K562 (cell line): ENCODE measurements at regions not wholly inside any gene's neighbourhood (a gene's known extent, or its start where the extent isn't known, plus 50 kb on each side); places are given as distances from the start of the nearest gene placed in this dataset.

ENCODE experiments used
- ARID4B ChIP-seq: sonication (generic); formaldehyde crosslinking; IDR thresholded peaks from 2 replicates; pipeline ENCODE4 v1.8.0; 2022; ENCODE audit warnings: mild to moderate bottlenecking, missing genetic modification reagents
- BRD4 ChIP-seq: fragments of 200-600 bp; sonication (generic); IDR thresholded peaks from 2 replicates; pipeline ENCODE4 v1.6.1; 2017; ENCODE audit warnings: inconsistent platforms
- GATA2 ChIP-seq: sonication (generic); formaldehyde crosslinking; IDR thresholded peaks from 2 replicates; pipeline ENCODE4 v1.4.0; 2020; ENCODE audit warnings: mild to moderate bottlenecking, missing genetic modification reagents
- KAT7 ChIP-seq: sonication (generic); formaldehyde crosslinking; IDR thresholded peaks from 2 replicates; pipeline ENCODE4 v1.8.0; 2022; ENCODE audit warnings: missing genetic modification reagents, mild to moderate bottlenecking, borderline replicate concordance
- MYC ChIP-seq, 2 experiments: fragments of 250-450 bp in 1 of 2; sonication (Bioruptor Pico) in 1 of 2; IDR thresholded peaks; 2 replicates each; pipeline versions ENCODE4 v1.5.1 to v1.6.1; 2012 to 2021; ENCODE audit warnings: low read depth in 2 of 2, borderline replicate concordance in 1 of 2, improper control_type of control experiment in 1 of 2, low read length in 1 of 2, mild to moderate bottlenecking in 1 of 2, moderate library complexity in 1 of 2
- POLR2A ChIP-seq: fragments of 450-650 bp; conservative IDR thresholded peaks from 2 replicates; pipeline ENCODE4 v1.6.1; 2016
- POLR2AphosphoS5 ChIP-seq: IDR thresholded peaks from 2 replicates; pipeline ENCODE4 v1.6.1; 2011; ENCODE audit warnings: mild to moderate bottlenecking, low read depth, low read length, moderate library complexity; ENCODE audit not compliant: control insufficient read depth, insufficient read depth
- RAD21 ChIP-seq, 2 experiments: fragments of 250-450 bp in 1 of 2; fragments of 450-650 bp in 1 of 2; sonication (Bioruptor Pico) in 1 of 2; formaldehyde crosslinking in 1 of 2; IDR thresholded peaks in 1 of 2; conservative IDR thresholded peaks in 1 of 2; 2 replicates each; pipeline versions ENCODE4 v1.4.0 to v1.8.0; 2020 to 2022; ENCODE audit warnings: mild to moderate bottlenecking in 2 of 2, moderate library complexity in 1 of 2
- USF1 ChIP-seq: sonication (generic); formaldehyde crosslinking; IDR thresholded peaks from 2 replicates; pipeline ENCODE4 v1.9.0; 2022; ENCODE audit warnings: mild to moderate bottlenecking, missing genetic modification reagents
- ZNF384 ChIP-seq: IDR thresholded peaks from 2 replicates; pipeline ENCODE4 v1.6.1; 2012; ENCODE audit warnings: low read depth, low read length, improper control_type of control experiment
- ZNF764 ChIP-seq: fragments of 250-450 bp; sonication (Bioruptor Pico); IDR thresholded peaks from 2 replicates; pipeline ENCODE4 v1.4.0; 2020; ENCODE audit warnings: low read depth, mild to moderate bottlenecking, moderate library complexity

- TF ChIP-seq POLR2A: no peak
- TF ChIP-seq POLR2AphosphoS5: no peak
- no peak for TF ChIP-seq ZNF764
- TF ChIP-seq ARID4B: no peak
- no peak for TF ChIP-seq GATA2
- TF ChIP-seq ZNF384: no peak
- TF ChIP-seq KAT7: no peak
- no peak for TF ChIP-seq MYC (IDR thresholded peaks at IDR 0.05; ENCODE audit: low read depth, low read length)
- TF ChIP-seq MYC (CRISPR knock-in tag; IDR thresholded peaks at IDR 0.05; ENCODE audit: borderline replicate concordance, low read depth): no peak
- TF ChIP-seq RAD21 (CRISPR knock-in tag; conservative IDR thresholded peaks at IDR 0.05 in 1 of 2, IDR thresholded peaks at IDR 0.05 in 1 of 2): no peak
- no peak for TF ChIP-seq BRD4
- TF ChIP-seq USF1 (CRISPR knock-in tag): no peak
Measured at GRCh38 chr18:2139691-2140090, 431.6 kb downstream of the METTL4 start.
